GM18858 (cell line): ENCODE measurements at regions not wholly inside any gene's neighbourhood (a gene's known extent, or its start where the extent isn't known, plus 50 kb on each side); places are given as distances from the start of the nearest gene placed in this dataset.
"Not testable (repeated sequence)": the region's sequence is repeated elsewhere in the genome, so short reads cannot be mapped to it uniquely, and the experiment has no call there.

Experiments used
- ATAC-seq: cut with Tn5 transposase; IDR thresholded peaks from one replicate; pipeline ENCODE4 v1.9.1; 2021; ENCODE audit not compliant: unreplicated experiment

- ATAC-seq: no peak
Observed at GRCh38 chr6:100322886-100323285, 141.8 kb downstream of the SIM1 start.

GRCh38 chr6:100320686-100321085, 144.0 kb downstream of the SIM1 start:
- ATAC-seq: no peak

GRCh38 chr6:100317031-100317430, 147.7 kb downstream of the SIM1 start:
- no peak for ATAC-seq

- ATAC-seq: no peak
Observed at GRCh38 chr6:100314186-100314585, 150.5 kb downstream of the SIM1 start.

- ATAC-seq: no peak
Observed at GRCh38 chr6:100311707-100312251, 152.9 kb downstream of the SIM1 start.

- no peak for ATAC-seq
Observed at GRCh38 chr6:100309174-100309573, 155.5 kb downstream of the SIM1 start.

- ATAC-seq: no peak
Observed at GRCh38 chr6:100307561-100307960, 157.2 kb downstream of the SIM1 start.

- no peak for ATAC-seq
Observed at GRCh38 chr6:100305209-100305869, 159.4 kb downstream of the SIM1 start.

GRCh38 chr6:100304575-100304974, 160.1 kb downstream of the SIM1 start:
- ATAC-seq: no peak

- no peak for ATAC-seq
Observed at GRCh38 chr6:100301731-100302130, 163.0 kb downstream of the SIM1 start.

GRCh38 chr6:100300221-100300736, 164.4 kb downstream of the SIM1 start:
- no peak for ATAC-seq

GRCh38 chr6:100296810-100297544, 167.7 kb downstream of the SIM1 start:
- no peak for ATAC-seq

- not testable (repeated sequence) for ATAC-seq
Observed at GRCh38 chr6:100295172-100295571, 169.5 kb downstream of the SIM1 start.

GRCh38 chr6:100289285-100289684, 175.4 kb downstream of the SIM1 start:
- ATAC-seq: no peak

- no peak for ATAC-seq
Observed at GRCh38 chr6:100288311-100288710, 176.4 kb downstream of the SIM1 start.

GRCh38 chr6:100283285-100283684, 181.4 kb downstream of the SIM1 start:
- ATAC-seq: no peak

GRCh38 chr6:100281471-100281901, 183.2 kb downstream of the SIM1 start:
- ATAC-seq: no peak

- no peak for ATAC-seq
Observed at GRCh38 chr6:100276311-100277057, 188.2 kb downstream of the SIM1 start.

- ATAC-seq: no peak
Observed at GRCh38 chr6:100274147-100274546, 190.6 kb downstream of the SIM1 start.

GRCh38 chr6:100271625-100272024, 193.1 kb downstream of the SIM1 start:
- no peak for ATAC-seq

GRCh38 chr6:100271202-100271601, 193.5 kb downstream of the SIM1 start:
- no peak for ATAC-seq
